ENCODE measurements at regions not wholly inside any gene's neighbourhood (a gene's known extent, or its start where the extent isn't known, plus 50 kb on each side); places are given as distances from the start of the nearest gene placed in this dataset.

DNA sequence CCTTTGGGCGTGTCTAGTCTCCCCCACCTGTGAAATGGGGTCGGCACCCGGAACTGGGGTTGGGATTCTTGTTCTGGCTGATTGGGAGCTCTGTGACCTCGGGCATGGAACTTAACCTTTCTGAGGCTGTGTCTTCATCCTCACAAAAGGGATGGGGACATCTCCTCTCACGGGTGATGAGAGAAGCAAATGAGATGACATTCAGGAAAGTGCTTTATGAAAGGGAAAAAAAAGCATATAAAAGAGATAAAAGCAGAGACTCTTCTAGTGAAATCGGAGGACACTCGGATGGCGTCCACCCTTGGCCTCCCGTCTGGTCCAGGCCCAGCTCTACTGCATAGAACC lies 98.9 kb downstream of the LRRC74A start:
- H2AFZ ChIP-seq: peak overlapping the region; percentile 70
- peak overlapping the region; percentile 100 for H3K27ac ChIP-seq
- TF ChIP-seq, protein P1, sequence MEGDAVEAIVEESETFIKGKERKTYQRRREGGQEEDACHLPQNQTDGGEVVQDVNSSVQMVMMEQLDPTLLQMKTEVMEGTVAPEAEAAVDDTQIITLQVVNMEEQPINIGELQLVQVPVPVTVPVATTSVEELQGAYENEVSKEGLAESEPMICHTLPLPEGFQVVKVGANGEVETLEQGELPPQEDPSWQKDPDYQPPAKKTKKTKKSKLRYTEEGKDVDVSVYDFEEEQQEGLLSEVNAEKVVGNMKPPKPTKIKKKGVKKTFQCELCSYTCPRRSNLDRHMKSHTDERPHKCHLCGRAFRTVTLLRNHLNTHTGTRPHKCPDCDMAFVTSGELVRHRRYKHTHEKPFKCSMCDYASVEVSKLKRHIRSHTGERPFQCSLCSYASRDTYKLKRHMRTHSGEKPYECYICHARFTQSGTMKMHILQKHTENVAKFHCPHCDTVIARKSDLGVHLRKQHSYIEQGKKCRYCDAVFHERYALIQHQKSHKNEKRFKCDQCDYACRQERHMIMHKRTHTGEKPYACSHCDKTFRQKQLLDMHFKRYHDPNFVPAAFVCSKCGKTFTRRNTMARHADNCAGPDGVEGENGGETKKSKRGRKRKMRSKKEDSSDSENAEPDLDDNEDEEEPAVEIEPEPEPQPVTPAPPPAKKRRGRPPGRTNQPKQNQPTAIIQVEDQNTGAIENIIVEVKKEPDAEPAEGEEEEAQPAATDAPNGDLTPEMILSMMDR (IDR thresholded peaks at IDR 0.05): no peak
- peak overlapping the region; percentile 67 for H3K9ac ChIP-seq
- H3K9me3 ChIP-seq (ENCODE audit: control insufficient read depth, low read length): no peaks in the 10 kb centered on the region
- peaks cover 84% of the 10 kb centered on the region for H3K4me1 ChIP-seq
- H3K36me3 ChIP-seq (ENCODE audit: control insufficient read depth, insufficient read depth, low read length): no peaks in the 10 kb centered on the region
- no peaks in the 10 kb centered on the region for H3K27me3 ChIP-seq (ENCODE audit: control insufficient read depth, insufficient read depth, low read length)
- H3K4me3 ChIP-seq (ENCODE audit: low read depth, low read length): no peak overlapping the region
- H3K4me2 ChIP-seq (ENCODE audit: low read length): peak overlapping the region; percentile 58
- H3K79me2 ChIP-seq: no peaks in the 10 kb centered on the region

DNA sequence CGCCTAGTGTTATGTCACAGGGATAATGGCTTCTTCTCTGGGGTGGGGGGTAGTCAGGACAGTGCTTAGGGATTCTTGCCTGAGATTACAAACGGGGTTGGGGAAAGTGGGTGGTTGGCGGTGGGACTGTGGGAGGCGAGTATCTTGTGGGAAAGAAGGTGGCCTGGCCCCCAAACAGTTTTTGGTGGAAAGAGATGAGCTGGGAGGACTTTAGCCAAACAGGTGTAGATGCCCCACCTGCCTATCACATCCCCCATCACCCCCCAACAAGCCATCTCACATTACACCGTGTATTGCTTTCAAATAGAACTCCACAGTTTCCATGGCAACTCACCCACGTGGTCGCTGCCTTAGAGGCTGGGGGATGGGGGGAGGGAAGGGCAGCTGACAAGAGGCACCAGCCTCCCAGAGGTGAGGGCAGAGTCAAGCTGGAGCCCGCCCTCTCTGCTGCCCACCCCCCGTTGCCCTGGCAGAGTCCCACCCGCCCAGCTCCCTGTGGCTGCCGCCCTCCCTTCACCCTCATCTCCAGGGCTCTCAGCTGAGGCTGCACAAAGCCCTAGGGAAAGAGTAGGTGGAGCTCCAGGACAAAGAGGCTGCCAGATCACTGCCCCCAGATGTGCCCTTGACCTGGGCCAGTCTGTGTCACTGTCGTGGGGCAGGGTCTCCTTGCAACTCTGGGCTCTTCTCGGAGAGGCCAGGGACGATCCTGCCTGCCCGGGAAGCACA lies 98.3 kb downstream of the LRRC74A start:
- TF ChIP-seq, protein P1 (IDR thresholded peaks at IDR 0.05): no peak
- H3K4me3 ChIP-seq (ENCODE audit: low read depth, low read length): peak overlapping the region; percentile 11
- no peaks in the 10 kb centered on the region for H3K36me3 ChIP-seq (ENCODE audit: control insufficient read depth, insufficient read depth, low read length)
- peak overlapping the region; percentile 58 for H3K4me2 ChIP-seq (ENCODE audit: low read length)
- no peaks in the 10 kb centered on the region for H3K9me3 ChIP-seq (ENCODE audit: control insufficient read depth, low read length)
- H3K9ac ChIP-seq: peak overlapping the region; percentile 67
- peak overlapping the region; percentile 70 for H2AFZ ChIP-seq
- H3K79me2 ChIP-seq: no peaks in the 10 kb centered on the region
- no peaks in the 10 kb centered on the region for H3K27me3 ChIP-seq (ENCODE audit: control insufficient read depth, insufficient read depth, low read length)
- peaks cover 81% of the 10 kb centered on the region for H3K4me1 ChIP-seq
- peak overlapping the region; percentile 100 for H3K27ac ChIP-seq

DNA sequence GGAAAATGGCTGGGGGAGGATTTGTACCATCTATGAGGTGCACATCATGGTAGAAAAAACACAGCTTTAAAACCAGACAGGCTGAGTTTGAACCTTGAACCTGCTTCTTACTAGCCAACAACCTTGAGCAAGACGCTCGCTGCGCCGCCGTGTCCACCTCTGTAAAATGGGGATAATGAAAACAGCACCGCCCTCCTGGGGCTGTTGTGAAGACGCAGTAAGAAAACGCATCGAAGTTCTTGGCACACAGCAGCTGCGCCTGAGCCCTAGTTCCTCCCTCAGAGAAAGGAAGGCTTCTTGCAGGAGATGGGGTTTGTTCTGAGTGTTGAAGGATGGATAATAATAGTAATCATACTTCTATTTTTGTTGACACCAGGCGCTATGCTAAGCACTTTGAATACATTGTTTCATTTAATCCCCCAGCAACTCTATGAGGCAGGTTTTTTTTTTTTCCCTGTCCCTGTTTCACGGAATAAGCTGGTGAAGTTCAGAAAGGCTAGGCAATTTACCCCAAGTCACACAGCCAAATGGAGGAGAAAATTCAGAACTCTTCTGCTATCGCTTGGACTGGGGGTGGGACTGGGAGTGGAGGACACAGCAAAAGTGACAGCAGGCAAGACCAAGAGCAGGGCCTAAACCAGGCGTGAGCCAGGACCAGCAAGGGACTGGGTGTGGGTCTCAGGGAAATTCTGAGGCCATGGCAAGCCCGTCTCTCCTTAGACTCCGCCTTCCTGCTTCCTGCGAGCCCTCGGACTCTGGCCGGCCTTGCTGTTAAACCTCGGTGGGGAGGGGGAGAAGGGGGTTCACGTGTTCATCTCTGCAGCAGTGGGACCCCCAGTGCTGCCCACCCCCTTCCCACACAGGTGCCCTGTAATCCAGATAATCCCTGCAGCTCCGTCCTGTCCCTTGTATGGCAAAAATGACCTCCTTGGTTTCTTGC lies 97.5 kb downstream of the LRRC74A start:
- Histone ChIP-seq H3K9me3 (ENCODE audit: control insufficient read depth, low read length) (no peaks in the 10 kb centered on the region), H3K4me1 (peaks cover 78% of the 10 kb centered on the region), H3K79me2 (no peaks in the 10 kb centered on the region), H3K36me3 (ENCODE audit: control insufficient read depth, insufficient read depth, low read length) (no peaks in the 10 kb centered on the region), H3K27me3 (ENCODE audit: control insufficient read depth, insufficient read depth, low read length) (no peaks in the 10 kb centered on the region), H2AFZ (peak overlapping the region; percentile 65), H3K9ac (peak overlapping the region; percentile 41), H3K27ac (peak overlapping the region; percentile 100), H3K4me3 (ENCODE audit: low read depth, low read length) (peak overlapping the region; percentile 11), H3K4me2 (ENCODE audit: low read length) (peak overlapping the region; percentile 39)
- TF ChIP-seq, protein P1 (IDR thresholded peaks at IDR 0.05): no peak

DNA sequence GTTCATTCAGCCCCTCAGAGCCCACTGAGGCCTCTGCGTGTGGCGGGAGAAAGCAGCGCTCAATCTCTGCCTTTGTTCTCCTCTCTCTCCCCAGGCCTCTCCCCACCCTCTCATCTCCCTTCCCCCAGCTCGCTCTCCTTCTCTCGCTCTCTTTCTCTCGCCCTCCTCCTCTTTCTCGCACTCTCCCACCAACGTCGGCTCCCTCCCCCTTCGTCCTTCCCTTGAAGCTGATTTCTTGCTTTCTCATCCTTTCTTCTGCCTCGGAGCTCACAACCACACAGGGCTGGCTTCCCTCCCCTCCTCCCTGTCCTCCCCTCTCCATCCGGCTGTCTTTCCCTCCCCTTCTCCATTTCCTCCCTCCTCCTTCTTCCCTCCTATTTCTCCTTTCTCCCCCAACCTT lies 96.4 kb downstream of the LRRC74A start:
- Histone ChIP-seq H2AFZ (peak overlapping the region; percentile 65), H3K27me3 (ENCODE audit: control insufficient read depth, insufficient read depth, low read length) (no peaks in the 10 kb centered on the region), H3K79me2 (no peaks in the 10 kb centered on the region), H3K4me3 (ENCODE audit: low read depth, low read length) (no peak overlapping the region), H3K27ac (peak overlapping the region; percentile 100), H3K9ac (peak overlapping the region; percentile 41), H3K4me1 (peaks cover 79% of the 10 kb centered on the region), H3K4me2 (ENCODE audit: low read length) (peak overlapping the region; percentile 22), H3K36me3 (ENCODE audit: control insufficient read depth, insufficient read depth, low read length) (no peaks in the 10 kb centered on the region), H3K9me3 (ENCODE audit: control insufficient read depth, low read length) (no peaks in the 10 kb centered on the region)
- TF ChIP-seq, protein P1 (IDR thresholded peaks at IDR 0.05): no peak

All from parathyroid adenoma (tissue), 2 donors.